Panc1 (cell line): ENCODE measurements at regions not wholly inside any gene's neighbourhood (a gene's known extent, or its start where the extent isn't known, plus 50 kb on each side); places are given as distances from the start of the nearest gene placed in this dataset.

Experiments used
- ATAC-seq: fragments of 200-7000 bp; cut with Tn5 transposase; 2 replicates; pipeline ENCODE4 v1.9.1; 2020; ENCODE audit warnings: mild to moderate bottlenecking, moderate library complexity
- BruUV-seq: library from RNA; stranded (reverse); fragments of 400-500 nt; replicated peaks from 2 replicates; lab custom pipeline; 2021; lab: Mats Ljungman, UMichigan
- CTCF ChIA-PET: fragments of 300-600 bp; sonication (Branson Sonifier 250); formaldehyde crosslinking; loops from one replicate; lab custom pipeline; 2022; ENCODE audit warnings: antibody characterized with exemption; lab: Charles Lee
- POLR2A ChIA-PET: fragments of 300-600 bp; sonication (Branson Sonifier 250); formaldehyde crosslinking; loops from one replicate; lab custom pipeline; 2022; ENCODE audit warnings: antibody characterized with exemption; lab: Charles Lee
- DNase-seq: peaks from one replicate; pipeline ENCODE4 v3.0.0-alpha.2; 2010; ENCODE audit warnings: low read depth, low spot score
- H3K27ac ChIP-seq: 2 replicates; pipeline ENCODE4 v1.5.1; 2011; ENCODE audit warnings: mild to moderate bottlenecking, low read length, inconsistent platforms
- H3K27me3 ChIP-seq: fragments of 200-500 bp; sonication (Bioruptor generic); 2 replicates; pipeline ENCODE4 v1.6.0; 2014; ENCODE audit warnings: low read length, inconsistent platforms; ENCODE audit not compliant: control insufficient read depth, insufficient read depth
- H3K36me3 ChIP-seq: fragments of 200-500 bp; sonication (Bioruptor generic); 2 replicates; pipeline ENCODE4 v1.5.1; 2014; ENCODE audit warnings: inconsistent platforms, mild to moderate bottlenecking, low read length, moderate library complexity; ENCODE audit not compliant: control insufficient read depth, insufficient read depth
- H3K4me1 ChIP-seq: 2 replicates; pipeline ENCODE4 v1.5.1; 2011; ENCODE audit warnings: inconsistent platforms, mild to moderate bottlenecking, low read length, moderate library complexity; ENCODE audit not compliant: control insufficient read depth, insufficient read depth
- H3K4me3 ChIP-seq, 2 experiments: 2 replicates each; pipeline ENCODE4 v1.5.1; 2011 to 2012; ENCODE audit warnings: low read depth in 2 of 2, low read length in 2 of 2, mild to moderate bottlenecking in 2 of 2, inconsistent platforms in 1 of 2, moderate library complexity in 1 of 2
- H3K9me3 ChIP-seq: fragments of 200-500 bp; sonication (Bioruptor generic); 2 replicates; pipeline ENCODE4 v1.5.1; 2014; ENCODE audit warnings: low read depth, mild to moderate bottlenecking, inconsistent platforms, low read length, moderate library complexity; ENCODE audit not compliant: control insufficient read depth, insufficient read depth
- POLR2AphosphoS5 ChIP-seq: IDR thresholded peaks from 2 replicates; pipeline ENCODE4 v1.6.1; 2012; ENCODE audit warnings: mild to moderate bottlenecking, low read depth, low read length, moderate library complexity
- SIN3A ChIP-seq: IDR thresholded peaks from 2 replicates; pipeline ENCODE4 v1.6.1; 2012; ENCODE audit warnings: low read depth, mild to moderate bottlenecking, low read length, moderate library complexity, borderline replicate concordance; ENCODE audit not compliant: insufficient read depth
- TCF7L2 ChIP-seq: IDR thresholded peaks from 2 replicates; pipeline ENCODE4 v1.6.1; 2011; ENCODE audit warnings: mild to moderate bottlenecking, low read depth, low read length, inconsistent platforms
- in situ Hi-C: cut with HindIII; loops from 2 replicates; pipeline ENCODE4 v1.10.0; 2016; ENCODE audit warnings: low sequenced_read_pairs, low pct_unique_long_range_greater_than_20kb
- intact Hi-C: fragments of 100-400 bp; cut with micrococcal nuclease; formaldehyde crosslinking; loops from one replicate; pipeline ENCODE4 v1.10.0; 2022; ENCODE audit not compliant: unreplicated experiment
- TF ChIP-seq, protein P1 (sequence below), 2 experiments: IDR thresholded peaks; 2 replicates each; pipeline ENCODE4 v1.6.1; 2011 to 2012; ENCODE audit warnings: low read depth in 2 of 2, control low read depth in 1 of 2, low read length in 1 of 2, mild to moderate bottlenecking in 1 of 2, moderate library complexity in 1 of 2; ENCODE audit not compliant: insufficient read depth in 1 of 2
- TF ChIP-seq, protein P2 (sequence below): fragments of 450-650 bp; IDR thresholded peaks from 2 replicates; pipeline ENCODE4 v1.5.1; 2017; ENCODE audit warnings: mild to moderate bottlenecking

DNA sequence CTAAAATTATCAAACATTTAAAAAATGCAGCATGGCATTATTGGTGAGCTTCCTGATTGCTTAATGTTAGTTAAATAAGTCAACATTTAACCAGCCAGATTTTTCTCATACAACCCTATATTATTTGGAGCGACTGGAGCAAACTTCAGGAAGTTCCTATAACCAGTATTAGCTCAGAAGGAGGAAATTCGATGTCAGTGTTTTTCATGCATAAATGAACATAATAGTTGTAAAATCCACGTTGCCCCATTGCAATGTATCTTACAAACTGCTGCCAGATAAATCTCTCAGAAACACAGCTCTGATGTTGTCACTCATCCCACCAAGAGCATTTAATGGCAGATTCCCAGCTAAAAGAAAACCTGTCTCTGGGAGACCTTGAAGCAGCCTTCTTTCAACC lies 278.5 kb downstream of the CASP12 start:
- TF ChIP-seq SIN3A (no peak), POLR2AphosphoS5 (no peak), TCF7L2 (no peak)
- TF ChIP-seq, protein P1, sequence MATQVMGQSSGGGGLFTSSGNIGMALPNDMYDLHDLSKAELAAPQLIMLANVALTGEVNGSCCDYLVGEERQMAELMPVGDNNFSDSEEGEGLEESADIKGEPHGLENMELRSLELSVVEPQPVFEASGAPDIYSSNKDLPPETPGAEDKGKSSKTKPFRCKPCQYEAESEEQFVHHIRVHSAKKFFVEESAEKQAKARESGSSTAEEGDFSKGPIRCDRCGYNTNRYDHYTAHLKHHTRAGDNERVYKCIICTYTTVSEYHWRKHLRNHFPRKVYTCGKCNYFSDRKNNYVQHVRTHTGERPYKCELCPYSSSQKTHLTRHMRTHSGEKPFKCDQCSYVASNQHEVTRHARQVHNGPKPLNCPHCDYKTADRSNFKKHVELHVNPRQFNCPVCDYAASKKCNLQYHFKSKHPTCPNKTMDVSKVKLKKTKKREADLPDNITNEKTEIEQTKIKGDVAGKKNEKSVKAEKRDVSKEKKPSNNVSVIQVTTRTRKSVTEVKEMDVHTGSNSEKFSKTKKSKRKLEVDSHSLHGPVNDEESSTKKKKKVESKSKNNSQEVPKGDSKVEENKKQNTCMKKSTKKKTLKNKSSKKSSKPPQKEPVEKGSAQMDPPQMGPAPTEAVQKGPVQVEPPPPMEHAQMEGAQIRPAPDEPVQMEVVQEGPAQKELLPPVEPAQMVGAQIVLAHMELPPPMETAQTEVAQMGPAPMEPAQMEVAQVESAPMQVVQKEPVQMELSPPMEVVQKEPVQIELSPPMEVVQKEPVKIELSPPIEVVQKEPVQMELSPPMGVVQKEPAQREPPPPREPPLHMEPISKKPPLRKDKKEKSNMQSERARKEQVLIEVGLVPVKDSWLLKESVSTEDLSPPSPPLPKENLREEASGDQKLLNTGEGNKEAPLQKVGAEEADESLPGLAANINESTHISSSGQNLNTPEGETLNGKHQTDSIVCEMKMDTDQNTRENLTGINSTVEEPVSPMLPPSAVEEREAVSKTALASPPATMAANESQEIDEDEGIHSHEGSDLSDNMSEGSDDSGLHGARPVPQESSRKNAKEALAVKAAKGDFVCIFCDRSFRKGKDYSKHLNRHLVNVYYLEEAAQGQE (IDR thresholded peaks at IDR 0.05; ENCODE audit: insufficient read depth in 1 of 2, low read depth in 2 of 2, low read length in 1 of 2) = no peak
- TF ChIP-seq, protein P2, sequence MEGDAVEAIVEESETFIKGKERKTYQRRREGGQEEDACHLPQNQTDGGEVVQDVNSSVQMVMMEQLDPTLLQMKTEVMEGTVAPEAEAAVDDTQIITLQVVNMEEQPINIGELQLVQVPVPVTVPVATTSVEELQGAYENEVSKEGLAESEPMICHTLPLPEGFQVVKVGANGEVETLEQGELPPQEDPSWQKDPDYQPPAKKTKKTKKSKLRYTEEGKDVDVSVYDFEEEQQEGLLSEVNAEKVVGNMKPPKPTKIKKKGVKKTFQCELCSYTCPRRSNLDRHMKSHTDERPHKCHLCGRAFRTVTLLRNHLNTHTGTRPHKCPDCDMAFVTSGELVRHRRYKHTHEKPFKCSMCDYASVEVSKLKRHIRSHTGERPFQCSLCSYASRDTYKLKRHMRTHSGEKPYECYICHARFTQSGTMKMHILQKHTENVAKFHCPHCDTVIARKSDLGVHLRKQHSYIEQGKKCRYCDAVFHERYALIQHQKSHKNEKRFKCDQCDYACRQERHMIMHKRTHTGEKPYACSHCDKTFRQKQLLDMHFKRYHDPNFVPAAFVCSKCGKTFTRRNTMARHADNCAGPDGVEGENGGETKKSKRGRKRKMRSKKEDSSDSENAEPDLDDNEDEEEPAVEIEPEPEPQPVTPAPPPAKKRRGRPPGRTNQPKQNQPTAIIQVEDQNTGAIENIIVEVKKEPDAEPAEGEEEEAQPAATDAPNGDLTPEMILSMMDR = no peak
- intact Hi-C loops (no loop called here), in situ Hi-C loops (no loop called here)
- Histone ChIP-seq H3K4me1 (no peaks in the 10 kb centered on the region), H3K27ac (no peak overlapping the region), H3K9me3 (peaks cover 3% of the 10 kb centered on the region; the same call in 1 of the 2 replicates), H3K4me3 (no peak overlapping the region), H3K36me3 (no peaks in the 10 kb centered on the region), H3K27me3 (no peaks in the 10 kb centered on the region)
- DNase-seq (no peak), ATAC-seq (no peak)
- ChIA-PET CTCF (no interaction called here), POLR2A (no interaction called here)
- BruUV-seq = no TSS peak

DNA sequence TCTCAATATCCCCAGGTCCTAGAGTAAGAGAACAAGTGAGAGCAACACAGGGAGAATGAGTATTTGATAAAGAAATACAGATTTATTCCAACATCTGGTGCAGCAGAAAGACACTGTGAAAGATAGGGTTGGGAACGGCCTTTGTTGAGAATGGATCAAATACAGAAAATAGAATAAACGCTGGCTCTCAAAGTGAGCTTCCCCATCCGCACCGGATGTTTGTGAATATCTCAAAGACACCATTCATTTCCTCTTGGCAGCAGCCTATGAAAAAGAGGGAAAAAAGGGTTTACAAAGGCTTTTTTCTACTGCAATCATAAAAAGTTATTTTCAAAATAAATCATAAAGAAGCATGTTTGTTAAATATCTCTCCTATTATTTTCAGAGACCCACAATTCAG lies 279.3 kb downstream of the CASP12 start:
- ChIA-PET POLR2A (no interaction called here), CTCF (no interaction called here)
- in situ Hi-C loops = no loop called here

More for the DNA sequence above, 279.3 kb downstream of the CASP12 start:
- intact Hi-C loops = no loop called here
- Histone ChIP-seq H3K36me3 (no peaks in the 10 kb centered on the region), H3K27me3 (no peaks in the 10 kb centered on the region), H3K27ac (no peak overlapping the region), H3K4me1 (no peaks in the 10 kb centered on the region), H3K9me3 (peaks cover 3% of the 10 kb centered on the region; the same call in 1 of the 2 replicates), H3K4me3 (no peak overlapping the region)
- no peak for ATAC-seq
- no TSS peak for BruUV-seq
- no peak for DNase-seq
- TF ChIP-seq POLR2AphosphoS5 (no peak), TCF7L2 (no peak), SIN3A (no peak)
- TF ChIP-seq, protein P1 (IDR thresholded peaks at IDR 0.05; ENCODE audit: insufficient read depth in 1 of 2, low read depth in 2 of 2, low read length in 1 of 2) = no peak
- TF ChIP-seq, protein P2 = no peak
